SHP77 treated with DMSO at 0.1 percent for 48 hours (cell line): ENCODE measurements at regions not wholly inside any gene's neighbourhood (a gene's known extent, or its start where the extent isn't known, plus 50 kb on each side); places are given as distances from the start of the nearest gene placed in this dataset.

ENCODE experiments used
- DNase-seq: peaks from one replicate; lab custom pipeline; 2025; lab: John Stamatoyannopoulos, UW

DNA sequence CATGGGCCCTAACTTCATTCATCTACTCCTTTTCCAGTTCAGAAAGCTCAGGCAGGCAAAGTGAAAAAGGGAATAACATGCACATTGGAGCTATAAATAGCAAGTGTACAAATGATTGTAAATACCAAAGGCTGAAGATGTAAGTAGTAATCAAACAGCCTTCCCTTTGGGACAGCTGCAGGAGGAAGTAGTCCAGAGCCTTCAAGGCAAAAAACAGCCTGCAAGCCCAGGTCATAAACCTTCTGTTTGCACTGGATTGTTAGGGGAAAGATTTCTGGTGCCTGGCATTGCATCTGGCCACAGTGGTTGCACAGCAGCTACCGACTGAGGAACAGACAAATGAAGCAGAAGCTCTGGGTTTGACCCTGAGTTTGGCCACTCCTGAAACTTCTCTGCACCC, 98.6 kb upstream of the PMFBP1 start:
- no peak for DNase-seq

DNA sequence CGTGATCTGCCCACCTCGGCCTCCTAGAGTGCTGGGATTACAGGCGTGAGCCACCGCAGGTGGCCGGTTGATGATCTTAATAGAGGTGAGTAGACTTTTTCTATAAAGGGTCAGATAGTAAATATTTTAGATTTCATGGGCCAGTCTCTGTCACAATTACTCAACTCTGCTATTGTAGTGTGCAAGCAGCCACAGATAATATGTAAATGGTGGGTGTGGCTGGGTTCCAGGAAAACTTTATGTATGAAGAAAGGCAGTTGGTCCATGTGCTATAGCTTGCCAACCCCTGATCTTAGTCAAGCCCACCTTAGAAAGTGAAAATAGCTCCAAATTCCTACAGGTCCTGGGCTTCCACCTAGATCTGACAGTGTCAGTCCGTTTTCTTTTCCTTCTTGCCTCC, 94.9 kb upstream of the PMFBP1 start:
- DNase-seq = no peak

DNA sequence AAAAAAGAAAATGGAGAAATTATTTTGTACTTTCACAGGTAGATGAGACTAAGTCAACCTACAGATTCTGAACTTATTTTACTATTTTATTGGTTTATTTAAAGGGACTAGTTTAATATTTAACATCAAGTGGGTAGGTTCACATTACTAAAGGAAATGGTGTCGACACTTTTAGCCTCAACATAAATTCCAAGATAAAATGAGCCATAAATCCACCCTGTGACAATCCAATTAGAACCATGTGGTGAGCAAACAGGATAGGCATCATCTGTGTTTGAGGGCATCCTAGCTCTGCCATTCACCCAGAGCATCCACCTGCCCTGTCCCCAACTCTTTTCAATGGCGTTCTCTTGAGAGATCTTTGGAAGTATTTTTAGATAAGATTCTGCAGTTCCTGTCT, 92.8 kb upstream of the PMFBP1 start:
- DNase-seq = no peak

DNA sequence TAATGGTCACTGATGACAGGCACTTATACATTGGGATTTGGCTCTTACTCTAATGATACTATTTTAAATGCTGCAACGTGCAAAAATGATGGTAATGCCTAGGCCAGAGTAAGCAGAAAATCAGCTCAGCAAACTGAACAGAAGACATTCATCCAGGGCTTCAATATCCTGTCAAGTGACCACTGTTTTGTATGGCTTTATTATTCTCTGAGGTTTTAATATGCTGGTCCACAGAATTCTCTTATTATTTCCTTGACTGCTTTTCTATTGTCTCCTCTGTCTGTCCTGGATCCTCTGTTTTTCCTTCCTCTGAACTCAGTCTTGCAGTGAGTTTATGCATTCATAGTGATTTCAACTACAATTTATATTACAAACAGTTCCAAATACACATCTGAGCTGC, 90.8 kb upstream of the PMFBP1 start:
- no peak for DNase-seq

DNA sequence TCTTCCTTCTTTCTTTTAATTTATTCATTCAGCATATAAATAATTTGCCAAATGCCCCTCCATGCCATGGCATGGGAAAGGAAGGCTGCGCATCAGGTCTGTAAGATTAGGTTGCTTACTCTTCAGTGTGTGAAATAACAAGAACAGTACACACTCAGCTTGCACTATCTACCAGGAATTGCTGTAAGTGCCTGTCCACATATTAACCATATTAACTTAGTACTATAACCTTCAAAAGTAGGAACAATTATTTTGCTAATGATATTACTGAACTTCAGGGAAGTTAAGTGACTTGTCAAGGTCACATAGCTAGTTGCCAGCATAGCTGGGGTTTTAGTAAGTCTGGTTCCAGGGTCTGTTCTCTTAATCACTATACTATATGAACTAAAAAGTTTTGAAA, 89.2 kb upstream of the PMFBP1 start:
- no peak for DNase-seq

DNA sequence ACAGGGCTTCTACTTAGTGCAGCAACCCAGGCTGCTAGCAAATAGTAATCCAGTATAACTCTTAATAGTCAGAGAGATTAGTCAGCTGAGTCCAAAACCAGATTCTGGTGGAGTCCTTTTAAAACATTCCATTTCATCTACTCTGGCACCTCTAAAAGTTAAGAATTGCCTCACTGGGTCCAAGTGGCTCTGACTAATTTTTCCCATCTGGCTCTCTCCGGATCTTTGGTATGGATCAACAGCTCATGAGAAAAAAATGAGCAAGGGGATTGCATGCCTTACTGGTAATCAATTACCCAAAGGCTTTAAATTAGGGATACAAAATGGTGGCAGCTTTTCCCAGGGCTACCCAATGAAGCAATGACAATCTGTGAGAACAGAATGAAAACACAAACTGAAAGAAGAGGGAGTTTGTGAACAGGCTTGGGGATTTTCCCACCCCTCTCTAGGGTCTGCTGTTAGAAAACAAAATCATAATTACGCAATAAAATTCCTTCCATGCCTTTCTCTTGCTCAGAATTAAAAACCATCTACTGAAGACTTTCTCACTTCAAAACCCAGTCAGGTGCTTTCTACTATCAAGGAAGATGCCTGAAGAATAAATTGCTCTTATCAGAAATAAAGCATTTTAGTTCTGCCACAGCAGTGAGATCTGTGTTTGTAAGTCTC, 84.6 kb upstream of the PMFBP1 start:
- DNase-seq = no peak

DNA sequence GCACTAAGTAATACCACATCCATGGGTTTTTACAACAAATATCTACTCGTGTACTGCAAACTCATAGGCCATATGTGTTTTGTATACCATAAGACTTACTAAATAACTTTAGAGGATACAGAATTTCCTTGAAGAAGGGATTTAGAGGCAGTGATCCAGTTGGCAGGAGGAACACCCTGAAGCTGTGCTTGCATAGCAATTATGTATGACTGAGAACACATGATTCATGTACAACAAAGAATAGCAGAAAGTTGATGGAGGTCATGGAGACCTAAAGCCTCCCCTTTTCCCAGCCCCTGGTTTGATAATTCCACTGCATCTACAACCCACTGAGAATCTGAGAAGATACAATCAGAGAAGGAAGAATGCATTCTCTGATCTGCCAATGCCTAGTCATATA, 83.8 kb upstream of the PMFBP1 start:
- DNase-seq = no peak

DNA sequence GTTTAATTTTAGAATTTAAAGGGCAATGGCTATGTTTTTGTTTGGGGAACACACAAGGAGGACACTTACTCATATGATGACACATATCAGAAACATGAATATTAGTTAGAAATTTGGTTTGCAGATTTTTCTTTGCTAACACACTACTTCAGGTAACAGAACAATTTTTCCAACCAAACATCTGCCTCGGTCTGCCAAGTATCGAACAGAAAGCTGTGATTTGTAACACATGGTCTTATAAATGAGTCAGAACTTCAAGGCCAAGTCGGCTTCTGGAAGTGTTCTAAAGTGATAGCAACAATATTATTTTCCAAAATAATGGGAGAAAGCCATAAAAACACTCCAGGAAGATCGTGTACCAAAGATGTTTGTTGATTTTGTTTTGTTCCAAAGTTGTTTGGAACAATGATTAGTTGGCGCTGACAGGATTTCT, 75.9 kb upstream of the PMFBP1 start:
- DNase-seq = no peak

DNA sequence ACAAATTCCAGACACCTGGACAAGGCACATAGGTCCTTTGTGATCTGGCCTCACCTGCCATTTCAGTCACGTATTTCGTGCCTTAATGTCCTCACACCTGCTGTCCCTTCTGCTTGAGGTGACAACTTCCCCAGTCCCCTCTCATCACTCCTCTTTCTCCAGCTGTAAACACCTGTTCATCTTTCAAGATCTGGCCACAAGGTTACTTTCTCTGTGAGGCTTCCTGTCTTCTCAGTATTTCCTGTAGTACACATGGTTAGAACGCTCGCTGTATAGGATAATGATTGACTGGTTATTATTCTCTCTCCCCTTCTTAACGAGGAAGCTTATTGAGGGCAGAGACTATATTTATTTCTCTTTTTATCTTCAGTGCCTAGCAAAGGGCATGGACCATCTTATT, 74.5 kb upstream of the PMFBP1 start:
- DNase-seq = no peak

DNA sequence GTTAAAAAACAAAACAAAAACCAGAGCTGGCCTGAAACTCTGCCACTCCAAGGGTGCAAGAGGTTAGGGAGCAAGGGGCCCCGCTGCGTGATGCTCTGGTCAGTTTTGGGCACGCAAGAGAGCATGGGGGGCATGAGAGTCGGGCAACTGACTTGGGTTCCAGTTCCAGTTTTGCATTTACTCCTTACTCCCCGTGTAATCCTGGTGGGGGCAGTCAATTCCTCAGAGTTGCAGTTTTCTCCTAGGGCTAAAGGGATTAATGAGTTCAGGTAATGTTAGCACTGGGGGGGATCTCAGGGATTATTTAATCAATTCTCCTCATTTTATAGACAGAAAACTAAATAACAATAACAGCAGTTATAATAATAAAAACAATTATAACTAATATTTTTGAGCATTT, 72.9 kb upstream of the PMFBP1 start:
- no peak for DNase-seq

DNA sequence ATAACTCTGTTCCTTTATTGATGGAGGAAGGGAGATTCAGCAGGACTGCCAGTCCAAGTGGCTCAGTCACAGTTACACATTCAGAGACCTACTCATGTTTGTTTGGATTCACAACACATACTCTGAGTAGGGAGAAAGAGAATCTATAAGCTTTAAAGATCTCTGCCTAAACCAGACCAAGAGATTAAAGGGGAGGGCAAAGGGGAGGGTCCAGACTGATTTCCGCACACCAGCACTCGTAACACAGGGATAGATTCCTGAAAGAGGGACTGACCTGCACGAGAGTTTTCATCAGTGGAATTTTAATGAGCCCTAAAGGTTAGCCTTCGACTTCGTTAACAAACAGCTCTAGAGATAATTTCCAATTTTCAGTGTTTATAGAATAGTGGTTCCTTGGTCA, 71.7 kb upstream of the PMFBP1 start:
- no peak for DNase-seq

DNA sequence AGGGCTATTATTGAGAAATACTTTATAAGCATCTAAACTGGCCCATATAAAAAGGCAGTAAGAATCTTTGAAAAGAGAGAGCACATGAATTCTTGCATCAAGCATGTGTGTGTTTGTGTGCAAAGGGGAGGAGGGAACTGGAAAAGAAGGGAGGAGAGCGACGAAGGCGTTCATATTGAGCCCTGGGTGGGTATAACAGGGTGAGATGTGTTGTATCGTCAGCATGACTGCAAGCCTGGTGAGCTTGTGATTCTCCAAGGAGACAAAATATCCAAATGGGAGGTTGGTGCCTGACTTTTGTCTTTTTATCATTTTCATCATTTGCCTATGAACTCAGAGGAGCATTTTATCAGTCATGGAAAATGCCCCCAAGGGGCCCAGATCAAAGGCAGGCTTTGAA, 70.8 kb upstream of the PMFBP1 start:
- DNase-seq = no peak

DNA sequence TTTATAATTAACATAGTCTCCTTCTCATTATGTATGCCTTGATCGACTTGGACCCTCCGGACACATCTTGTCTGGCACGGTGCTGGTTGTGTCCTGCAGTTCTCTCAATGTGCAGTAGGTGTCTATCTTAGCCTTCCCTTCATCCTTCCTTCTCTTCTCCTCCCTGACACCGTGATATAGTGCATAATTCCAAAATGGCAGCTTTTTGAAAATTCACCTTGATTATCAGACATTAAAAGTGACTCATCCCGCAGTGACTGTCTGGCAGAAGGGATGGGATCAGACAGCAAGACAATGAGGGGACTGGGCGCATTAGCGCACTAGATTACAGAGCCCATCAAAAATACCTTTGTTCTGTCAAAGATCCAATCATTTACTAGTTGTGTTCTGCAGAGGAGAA, 70.0 kb upstream of the PMFBP1 start:
- DNase-seq = peak; percentile 48

DNA sequence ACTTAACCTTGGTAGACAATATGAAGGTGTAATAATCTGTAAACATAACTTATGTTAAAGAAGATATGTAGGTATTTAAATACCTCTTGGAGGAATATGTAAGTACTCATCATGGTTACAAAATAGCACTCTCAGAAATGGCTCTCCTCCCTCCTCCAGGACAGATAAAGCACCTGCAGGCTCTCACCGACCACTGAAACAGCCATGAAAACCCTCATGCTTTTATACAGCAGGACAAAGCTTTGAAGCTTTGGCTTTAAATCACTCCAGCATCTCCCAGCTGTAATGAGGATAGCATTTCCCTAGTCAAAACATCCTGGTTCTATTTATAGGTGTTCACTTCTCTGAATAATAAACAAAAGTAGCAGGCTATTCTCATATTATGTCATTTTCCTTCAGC, 69.1 kb upstream of the PMFBP1 start:
- peak; percentile 10 for DNase-seq

DNA sequence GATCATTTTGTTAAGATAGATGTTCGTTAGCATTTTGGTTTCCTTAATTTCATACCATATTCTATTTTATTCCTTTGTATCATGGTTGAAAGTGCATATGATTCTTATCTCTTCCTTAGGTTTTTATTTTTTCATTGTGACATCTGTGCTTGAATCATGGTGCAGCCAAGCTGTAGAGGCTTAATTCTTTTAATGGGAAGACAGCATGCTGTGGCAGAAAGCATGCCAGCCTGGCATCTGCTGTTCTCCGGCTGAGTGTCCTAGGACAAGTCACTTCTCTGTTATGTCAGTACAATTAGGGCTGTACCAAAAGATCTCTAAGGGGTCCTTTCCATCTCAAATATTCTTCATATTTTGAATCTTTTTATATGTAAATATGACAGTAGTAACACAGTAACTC, 68.5 kb upstream of the PMFBP1 start:
- DNase-seq = no peak

DNA sequence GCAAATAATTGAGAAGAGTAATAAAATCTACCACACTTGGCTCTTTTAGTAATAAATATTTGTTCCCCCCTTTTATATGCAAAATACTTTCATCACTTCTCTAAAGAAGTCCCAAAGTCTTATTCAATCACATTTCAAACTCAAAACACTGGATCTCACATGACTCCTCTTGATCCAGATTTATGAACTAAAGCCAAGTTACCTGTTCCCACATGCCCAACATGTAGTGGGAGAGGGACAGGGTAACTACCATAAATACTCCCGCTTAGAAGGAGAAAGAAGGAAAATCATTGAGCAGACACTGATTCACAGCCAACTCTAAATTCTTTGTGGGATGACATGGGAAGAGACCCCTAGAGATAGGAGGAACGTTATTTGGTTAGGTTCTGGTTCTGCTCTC, 64.9 kb upstream of the PMFBP1 start:
- DNase-seq = no peak

DNA sequence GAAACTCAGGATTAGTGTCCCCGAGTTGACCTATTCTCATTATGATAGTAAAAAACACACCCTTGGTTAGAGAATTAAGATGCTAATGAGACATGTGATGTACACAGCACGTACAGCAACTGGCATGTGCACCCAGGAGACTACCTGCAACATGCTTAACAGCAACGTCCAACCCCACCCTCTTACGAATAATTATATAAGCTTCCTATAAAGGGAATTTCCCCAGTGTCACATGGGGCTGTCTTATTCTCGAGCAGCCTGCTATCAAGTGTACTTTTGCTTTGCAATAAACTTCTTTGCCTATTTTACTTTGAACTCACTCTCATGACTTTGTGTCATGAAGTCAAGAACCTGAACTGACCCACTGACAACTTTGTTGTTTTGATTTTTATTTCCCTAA, 62.4 kb upstream of the PMFBP1 start:
- DNase-seq = no peak

DNA sequence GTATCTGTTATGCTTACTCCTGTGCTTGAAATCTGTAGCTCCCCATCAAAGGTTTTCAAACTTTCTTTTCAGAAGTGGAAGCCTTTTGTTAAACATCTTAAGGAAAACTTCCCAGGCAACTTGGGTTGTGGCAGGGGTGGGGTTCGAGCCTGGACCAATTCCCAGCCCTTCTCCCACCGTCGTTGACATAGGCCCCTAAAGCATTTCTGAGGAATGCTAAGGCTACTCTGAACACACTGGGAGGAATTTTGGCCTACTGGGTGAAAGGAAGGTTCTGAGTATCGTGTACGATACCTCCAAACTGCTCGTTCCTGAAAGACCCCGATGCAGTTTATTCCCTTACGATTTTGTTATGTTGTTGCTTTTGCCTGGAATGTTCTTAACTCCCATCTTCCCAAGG, 56.1 kb upstream of the PMFBP1 start:
- DNase-seq = no peak

DNA sequence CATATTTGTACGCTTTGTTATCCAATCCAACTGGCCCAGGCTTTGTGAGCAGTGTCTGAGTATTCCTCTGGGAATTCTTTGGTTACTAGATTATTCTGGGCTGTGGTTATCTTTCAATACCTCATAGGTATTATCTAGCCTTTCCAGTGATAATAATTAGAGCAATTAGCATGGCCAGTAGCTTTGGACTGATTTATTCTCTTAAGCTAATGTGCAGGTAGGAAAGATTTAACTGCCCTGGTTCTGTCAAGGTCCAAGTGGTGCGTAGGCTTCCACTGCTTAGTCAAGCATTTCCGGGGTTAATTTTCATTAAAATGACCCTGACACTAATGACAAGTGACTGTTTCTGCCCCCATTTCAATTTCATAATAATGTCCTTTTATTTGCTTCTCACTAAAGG, 54.2 kb upstream of the PMFBP1 start:
- no peak for DNase-seq

DNA sequence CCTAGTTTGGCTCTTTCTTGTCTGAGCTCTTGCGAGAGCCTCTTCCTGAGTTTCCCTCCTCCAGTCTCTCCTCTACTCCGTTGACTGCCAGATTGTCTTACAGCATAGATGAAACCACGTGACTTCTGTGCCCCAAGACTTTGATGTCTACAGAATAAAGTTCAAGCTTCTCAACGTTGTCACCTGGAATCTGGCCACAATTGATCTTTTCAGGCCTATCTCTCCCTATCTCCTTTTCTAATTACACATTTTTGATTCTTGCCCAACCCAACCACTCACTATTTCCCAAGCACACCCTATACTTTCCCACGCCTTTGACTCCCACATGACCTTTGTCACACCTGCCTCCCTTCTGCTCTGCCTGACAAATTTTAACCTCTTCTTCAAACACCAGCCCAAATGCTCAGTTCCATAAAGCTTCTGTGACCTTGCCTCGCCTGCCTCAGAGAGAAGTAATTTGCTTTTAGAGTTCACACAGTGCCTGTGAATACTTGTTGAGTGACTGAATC, 52.4 kb upstream of the PMFBP1 start:
- DNase-seq = no peak

DNA sequence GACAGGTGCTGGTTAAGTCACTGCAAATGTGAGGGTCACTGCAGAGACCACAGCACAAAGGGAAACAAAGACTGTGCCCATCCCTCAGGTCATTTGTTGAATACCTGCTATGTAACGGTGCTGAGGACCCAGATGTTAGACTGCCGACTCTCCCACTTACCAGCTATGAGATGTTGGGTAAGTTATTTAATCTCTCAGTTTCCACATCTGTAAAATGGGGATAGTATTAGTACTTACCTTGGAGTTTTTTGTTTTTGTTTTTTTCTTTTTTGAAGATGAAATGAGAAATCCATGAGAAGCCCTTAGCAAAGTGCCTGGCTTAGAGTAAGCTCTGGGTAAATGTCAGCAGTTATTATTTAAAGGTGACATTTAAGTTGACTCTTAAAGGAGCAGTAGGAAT, 50.5 kb upstream of the PMFBP1 start:
- DNase-seq = no peak
